Esophagus squamous epithelium (tissue), 5 donors: ENCODE measurements at regions not wholly inside any gene's neighbourhood (a gene's known extent, or its start where the extent isn't known, plus 50 kb on each side); places are given as distances from the start of the nearest gene placed in this dataset.

ENCODE experiments used
- DNase-seq: peaks from one replicate; lab custom pipeline; 2025; lab: John Stamatoyannopoulos, UW
- H3K27ac ChIP-seq, 4 donors: fragments of 200-600 bp; sonication (generic); one replicate each; pipeline ENCODE4 v1.5.1; 2016 to 2019; ENCODE audit warnings: mild to moderate bottlenecking in 1 of 4
- H3K27me3 ChIP-seq, 4 donors: fragments of 200-600 bp; sonication (generic); 1 replicate in 3 of 4; 2 replicates in 1 of 4; pipeline versions ENCODE4 v1.5.1 to v1.6.0; 2017 to 2021; ENCODE audit warnings: antibody characterized with exemption in 1 of 4
- H3K36me3 ChIP-seq, 3 donors: fragments of 200-600 bp; sonication (generic); one replicate each; pipeline ENCODE4 v1.5.1; 2016 to 2019
- H3K4me1 ChIP-seq, 3 donors: fragments of 200-600 bp; sonication (generic); one replicate each; pipeline ENCODE4 v1.5.1; 2017 to 2019
- H3K4me3 ChIP-seq, 4 donors: fragments of 200-600 bp; sonication (generic); 1 replicate in 3 of 4; 2 replicates in 1 of 4; pipeline ENCODE4 v1.5.1; 2016 to 2019; ENCODE audit warnings: mild to moderate bottlenecking in 2 of 4, moderate library complexity in 1 of 4
- H3K9me3 ChIP-seq, 3 donors: fragments of 200-600 bp; sonication (generic); one replicate each; pipeline ENCODE4 v1.5.1; 2016 to 2019
- POLR2A ChIP-seq, 4 donors: fragments of 450-650 bp; IDR thresholded peaks; one replicate each; pipeline ENCODE4 v1.6.1; 2017; ENCODE audit warnings: antibody characterized with exemption in 4 of 4, mild to moderate bottlenecking in 4 of 4, moderate library complexity in 3 of 4
- whole genome bisulfite sequencing, 2 donors: methylation state at CpG; one replicate each; pipeline ENCODE4 v1.1.5; 2018; 5-methylcytosine and 5-hydroxymethylcytosine counted together
- intact Hi-C: fragments of 100-400 bp; cut with DNase I; formaldehyde crosslinking; loops from one replicate; pipeline ENCODE4 v1.15.0; 2022
- TF ChIP-seq, protein P1 (sequence below), 6 experiments: fragments of 450-650 bp in 4 of 6; fragments of 200-600 bp in 2 of 6; sonication (generic) in 2 of 6; IDR thresholded peaks; one replicate each; pipeline ENCODE4 v1.5.1; 2016 to 2019; ENCODE audit warnings: antibody characterized with exemption in 6 of 6, mild to moderate bottlenecking in 4 of 6, moderate library complexity in 4 of 6
- donor health status: DM: yes; HTN: yes; CAD: no.

DNA sequence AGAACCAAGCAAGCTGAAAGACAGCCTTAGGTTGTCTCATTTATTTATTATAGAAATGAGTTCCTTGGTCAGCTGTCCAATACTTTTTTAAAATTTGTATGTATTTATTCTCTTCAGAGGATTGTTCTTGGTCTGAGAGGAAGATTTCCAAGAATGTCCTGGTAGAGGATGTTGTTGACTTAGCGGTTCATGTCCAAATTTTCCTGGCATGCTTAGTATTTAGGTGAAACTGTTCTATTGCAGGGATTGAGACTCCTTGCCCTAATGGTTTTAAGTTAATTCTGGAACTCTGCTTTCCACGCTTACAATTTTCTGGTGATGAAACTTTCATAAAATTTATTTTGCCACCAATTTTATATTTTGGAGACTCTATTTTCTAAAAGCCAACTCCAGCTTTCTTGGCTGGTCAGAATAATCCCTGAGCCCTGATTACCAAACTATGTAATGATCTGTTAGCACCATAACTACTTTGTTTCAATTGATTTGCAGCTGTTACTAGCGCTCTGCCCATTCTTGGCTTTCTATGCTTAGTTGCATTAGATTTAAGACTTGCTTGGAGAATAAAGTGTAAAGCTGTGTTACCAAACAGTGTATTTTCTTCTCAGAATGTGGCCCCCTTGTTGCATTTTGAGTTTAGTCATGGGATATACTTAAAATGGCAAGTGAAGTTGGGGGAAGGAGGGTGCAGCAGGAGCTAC lies 1868.8 kb upstream of the CELF4 start:
- 61 to 87% methylated on average over 3 of the region's 3 CpGs for WGBS, 2 donors
- intact Hi-C loops = no loop called here
- TF ChIP-seq, protein P1, sequence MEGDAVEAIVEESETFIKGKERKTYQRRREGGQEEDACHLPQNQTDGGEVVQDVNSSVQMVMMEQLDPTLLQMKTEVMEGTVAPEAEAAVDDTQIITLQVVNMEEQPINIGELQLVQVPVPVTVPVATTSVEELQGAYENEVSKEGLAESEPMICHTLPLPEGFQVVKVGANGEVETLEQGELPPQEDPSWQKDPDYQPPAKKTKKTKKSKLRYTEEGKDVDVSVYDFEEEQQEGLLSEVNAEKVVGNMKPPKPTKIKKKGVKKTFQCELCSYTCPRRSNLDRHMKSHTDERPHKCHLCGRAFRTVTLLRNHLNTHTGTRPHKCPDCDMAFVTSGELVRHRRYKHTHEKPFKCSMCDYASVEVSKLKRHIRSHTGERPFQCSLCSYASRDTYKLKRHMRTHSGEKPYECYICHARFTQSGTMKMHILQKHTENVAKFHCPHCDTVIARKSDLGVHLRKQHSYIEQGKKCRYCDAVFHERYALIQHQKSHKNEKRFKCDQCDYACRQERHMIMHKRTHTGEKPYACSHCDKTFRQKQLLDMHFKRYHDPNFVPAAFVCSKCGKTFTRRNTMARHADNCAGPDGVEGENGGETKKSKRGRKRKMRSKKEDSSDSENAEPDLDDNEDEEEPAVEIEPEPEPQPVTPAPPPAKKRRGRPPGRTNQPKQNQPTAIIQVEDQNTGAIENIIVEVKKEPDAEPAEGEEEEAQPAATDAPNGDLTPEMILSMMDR (IDR thresholded peaks at IDR 0.05) = no peak
- no peak for TF ChIP-seq POLR2A (IDR thresholded peaks at IDR 0.05)

GRCh38 chr18:39425172-39425850 lies 1859.7 kb upstream of the CELF4 start:
- Histone ChIP-seq H3K4me1 (no peaks in the 10 kb centered on the region), H3K27me3 (no peaks in the 10 kb centered on the region), H3K27ac (no peak overlapping the region), H3K36me3 (no peaks in the 10 kb centered on the region), H3K4me3 (no peak overlapping the region), H3K9me3 (no peaks in the 10 kb centered on the region)
- DNase-seq = no peak
- TF ChIP-seq POLR2A (IDR thresholded peaks at IDR 0.05) = no peak
- TF ChIP-seq, protein P1 (IDR thresholded peaks at IDR 0.05) = no peak
- intact Hi-C loops = no loop called here
- 62 to 68% methylated on average over 4 of the region's 4 CpGs for WGBS, 2 donors

More for the DNA sequence above, 1868.8 kb upstream of the CELF4 start:
- Histone ChIP-seq H3K4me3 (no peak overlapping the region), H3K4me1 (no peaks in the 10 kb centered on the region), H3K27ac (no peak overlapping the region), H3K9me3 (no peaks in the 10 kb centered on the region), H3K36me3 (no peaks in the 10 kb centered on the region), H3K27me3 (no peaks in the 10 kb centered on the region)
- no peak for DNase-seq

DNA sequence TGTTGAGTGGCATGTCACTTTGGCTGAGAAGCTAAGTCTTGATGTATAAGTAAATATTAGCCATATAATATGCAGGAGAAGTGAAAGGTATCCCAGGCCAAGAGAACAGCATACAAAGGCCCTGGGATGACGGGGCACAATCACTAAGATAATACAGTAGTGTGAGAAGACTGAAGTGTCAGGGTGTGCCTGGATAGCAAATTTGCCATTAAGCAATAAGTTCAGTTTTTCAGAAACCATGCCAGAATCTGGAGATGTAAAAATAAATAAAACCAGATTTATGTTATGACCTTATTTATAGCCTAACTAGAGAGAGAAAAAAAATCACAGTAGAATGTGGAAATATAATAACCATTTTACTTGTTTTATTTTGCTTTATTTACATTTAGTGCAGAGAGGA lies 1858.7 kb upstream of the CELF4 start:
- Histone ChIP-seq H3K27ac (no peak overlapping the region), H3K27me3 (no peaks in the 10 kb centered on the region), H3K36me3 (no peaks in the 10 kb centered on the region), H3K4me3 (no peak overlapping the region), H3K9me3 (no peaks in the 10 kb centered on the region), H3K4me1 (no peaks in the 10 kb centered on the region)
- no peak for DNase-seq
- intact Hi-C loops = no loop called here
- TF ChIP-seq, protein P1 (IDR thresholded peaks at IDR 0.05) = no peak
- no peak for TF ChIP-seq POLR2A (IDR thresholded peaks at IDR 0.05)
- 73 to 76% methylated on average over 1 of the region's 1 CpG for WGBS, 2 donors

GRCh38 chr18:39421276-39421675 lies 1855.7 kb upstream of the CELF4 start:
- intact Hi-C loops = no loop called here
- WGBS, 2 donors = 56 to 70% methylated on average over 3 of the region's 3 CpGs
- Histone ChIP-seq H3K9me3 (no peaks in the 10 kb centered on the region), H3K36me3 (no peaks in the 10 kb centered on the region), H3K27me3 (no peaks in the 10 kb centered on the region), H3K4me3 (no peak overlapping the region), H3K4me1 (no peaks in the 10 kb centered on the region), H3K27ac (no peak overlapping the region)
- DNase-seq = no peak
- no peak for TF ChIP-seq POLR2A (IDR thresholded peaks at IDR 0.05)
- TF ChIP-seq, protein P1 (IDR thresholded peaks at IDR 0.05) = no peak

GRCh38 chr18:39419315-39419714 lies 1853.7 kb upstream of the CELF4 start:
- Histone ChIP-seq H3K36me3 (no peaks in the 10 kb centered on the region), H3K9me3 (no peaks in the 10 kb centered on the region), H3K27me3 (no peaks in the 10 kb centered on the region), H3K4me3 (no peak overlapping the region), H3K4me1 (peaks cover 0 to 4% (median 0%) of the 10 kb centered on the region in 3 donors), H3K27ac (no peak overlapping the region)
- DNase-seq = no peak
- TF ChIP-seq, protein P1 (IDR thresholded peaks at IDR 0.05) = no peak
- no peak for TF ChIP-seq POLR2A (IDR thresholded peaks at IDR 0.05)
- intact Hi-C loops = no loop called here
